ENCODE measurements at regions not wholly inside any gene's neighbourhood (a gene's known extent, or its start where the extent isn't known, plus 50 kb on each side); places are given as distances from the start of the nearest gene placed in this dataset.

GRCh38 chr3:45312836-45313493 is 75.4 kb upstream of the LARS2 start:
- Histone ChIP-seq H3K4me1 (ENCODE audit: control insufficient read depth in 1 of 2, insufficient read depth in 2 of 2, low read length in 2 of 2) (no peaks in the 10 kb centered on the region), H3K4me2 (ENCODE audit: low read length) (no peak overlapping the region), H3K27ac (ENCODE audit: low read depth, low read length) (no peak overlapping the region), H3K4me3 (replicated peaks in 1 of 2; ENCODE audit: low read depth in 1 of 2, low read length in 2 of 2) (no peak overlapping the region), H2AFZ (ENCODE audit: low read depth, low read length, poor library complexity, severe bottlenecking) (no peak overlapping the region), H4K20me1 (ENCODE audit: insufficient read depth) (no peaks in the 10 kb centered on the region), H3K27me3 (ENCODE audit: insufficient read depth, low read length) (no peaks in the 10 kb centered on the region), H3K36me3 (ENCODE audit: control insufficient read depth in 1 of 2, insufficient read depth in 2 of 2, low read length in 2 of 2) (no peaks in the 10 kb centered on the region), H3K9me3 (ENCODE audit: control insufficient read depth in 1 of 2, insufficient read depth in 1 of 2, low read depth in 1 of 2, low read length in 2 of 2) (no peaks in the 10 kb centered on the region), H3K79me2 (ENCODE audit: insufficient read depth, low read length) (no peaks in the 10 kb centered on the region), H3K9ac (ENCODE audit: low read length) (no peak overlapping the region), H3K9me2 (ENCODE audit: insufficient read depth) (no peaks in the 10 kb centered on the region)
- DNase-seq (ENCODE audit: low read depth, low spot score) (no peak), ATAC-seq (no peak)
- CTCF ChIA-PET = no interaction called here
- POLR2A ChIA-PET = no interaction called here
- no peak for TF ChIP-seq SP1 (IDR thresholded peaks at IDR 0.05; ENCODE audit: low read depth)
- TF ChIP-seq SRF (IDR thresholded peaks at IDR 0.05; ENCODE audit: low read depth) = no peak
- no peak for TF ChIP-seq FOSL1 (IDR thresholded peaks at IDR 0.05; ENCODE audit: low read depth)
- TF ChIP-seq EZH2 (IDR thresholded peaks at IDR 0.05) = no peak
- TF ChIP-seq REST (IDR thresholded peaks at IDR 0.05; ENCODE audit: low read depth) = no peak
- no peak for TF ChIP-seq ZNF274 (IDR thresholded peaks at IDR 0.05; ENCODE audit: low read depth, low read length)
- no peak for TF ChIP-seq POLR2AphosphoS5 (IDR thresholded peaks at IDR 0.05; ENCODE audit: low read depth, low read length)
- no peak for TF ChIP-seq ATF3 (IDR thresholded peaks at IDR 0.05)
- intact Hi-C loops (cut with micrococcal nuclease) = no loop called here
- RAD21 ChIA-PET (ENCODE audit: low non-redundant PET in 1 of 2, low total read pairs in 2 of 2, uncharacterized antibody in 2 of 2, unreplicated experiment in 2 of 2) = no interaction called here
- BruUV-seq (replicated peaks) = no TSS peak

All from HCT116 (cell line).